Skeletal muscle satellite cell (primary cell): ENCODE measurements at regions not wholly inside any gene's neighbourhood (a gene's known extent, or its start where the extent isn't known, plus 50 kb on each side); places are given as distances from the start of the nearest gene placed in this dataset.

Source experiments
- H3K27me3 ChIP-seq: 2 replicates; pipeline ENCODE4 v1.7.0; 2013; ENCODE audit warnings: low read length; ENCODE audit not compliant: control insufficient read depth, insufficient read depth
- H3K36me3 ChIP-seq: 2 replicates; pipeline ENCODE4 v1.7.0; 2013; ENCODE audit warnings: mild to moderate bottlenecking, control low read depth, low read length; ENCODE audit not compliant: insufficient read depth
- H3K4me1 ChIP-seq: 2 replicates; pipeline ENCODE4 v1.7.0; 2013; ENCODE audit warnings: low read length; ENCODE audit not compliant: control insufficient read depth, insufficient read depth
- H3K4me2 ChIP-seq: 2 replicates; pipeline ENCODE4 v1.7.0; 2013; ENCODE audit warnings: mild to moderate bottlenecking, low read length
- H3K4me3 ChIP-seq: 2 replicates; pipeline ENCODE4 v1.7.0; 2013; ENCODE audit warnings: low read length
- H3K9ac ChIP-seq: 2 replicates; pipeline ENCODE4 v1.7.0; 2013; ENCODE audit warnings: mild to moderate bottlenecking, low read depth, low read length, moderate library complexity
- H3K9me3 ChIP-seq: replicated peaks from 2 replicates; pipeline ENCODE4 v1.7.0; 2013; ENCODE audit warnings: mild to moderate bottlenecking, control low read depth, low read length

- no peak overlapping the region for H3K4me3 ChIP-seq
- no peaks in the 10 kb centered on the region for H3K9me3 ChIP-seq
- no peak overlapping the region for H3K9ac ChIP-seq
- H3K27me3 ChIP-seq = no peaks in the 10 kb centered on the region
- H3K36me3 ChIP-seq = no peaks in the 10 kb centered on the region
- H3K4me1 ChIP-seq = peaks cover 14% of the 10 kb centered on the region
- no peak overlapping the region for H3K4me2 ChIP-seq
Observed at GRCh38 chr20:10853731-10854130, 179.9 kb upstream of the JAG1 start.

- Histone ChIP-seq H3K27me3 (no peaks in the 10 kb centered on the region), H3K9ac (no peak overlapping the region), H3K9me3 (no peaks in the 10 kb centered on the region), H3K4me1 (peaks cover 7% of the 10 kb centered on the region), H3K36me3 (no peaks in the 10 kb centered on the region), H3K4me3 (no peak overlapping the region), H3K4me2 (no peak overlapping the region)
Observed at GRCh38 chr20:10854976-10855375, 181.2 kb upstream of the JAG1 start.

DNA sequence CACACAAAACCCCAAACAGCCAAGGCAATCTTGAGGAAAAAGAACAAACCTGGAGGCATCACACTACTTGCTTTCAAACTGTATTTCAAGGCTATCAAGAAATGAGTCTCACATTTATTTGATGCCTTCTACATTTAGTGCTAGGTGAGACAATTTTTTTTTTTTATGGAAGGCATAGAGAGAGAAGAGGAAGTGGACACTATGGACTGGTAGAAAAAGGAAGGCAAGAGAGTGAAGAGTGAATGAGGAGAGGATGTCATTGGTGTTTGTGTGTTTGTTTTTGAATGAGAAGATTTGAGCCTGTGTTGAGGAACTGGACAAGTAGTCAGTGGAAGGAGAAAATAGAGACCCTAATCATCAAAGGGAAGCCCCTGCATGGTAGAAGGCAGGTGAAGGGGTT, 182.0 kb upstream of the JAG1 start:
- Histone ChIP-seq H3K36me3 (no peaks in the 10 kb centered on the region), H3K4me2 (no peak overlapping the region), H3K4me1 (peaks cover 7% of the 10 kb centered on the region), H3K27me3 (no peaks in the 10 kb centered on the region), H3K9me3 (no peaks in the 10 kb centered on the region), H3K4me3 (no peak overlapping the region), H3K9ac (no peak overlapping the region)

DNA sequence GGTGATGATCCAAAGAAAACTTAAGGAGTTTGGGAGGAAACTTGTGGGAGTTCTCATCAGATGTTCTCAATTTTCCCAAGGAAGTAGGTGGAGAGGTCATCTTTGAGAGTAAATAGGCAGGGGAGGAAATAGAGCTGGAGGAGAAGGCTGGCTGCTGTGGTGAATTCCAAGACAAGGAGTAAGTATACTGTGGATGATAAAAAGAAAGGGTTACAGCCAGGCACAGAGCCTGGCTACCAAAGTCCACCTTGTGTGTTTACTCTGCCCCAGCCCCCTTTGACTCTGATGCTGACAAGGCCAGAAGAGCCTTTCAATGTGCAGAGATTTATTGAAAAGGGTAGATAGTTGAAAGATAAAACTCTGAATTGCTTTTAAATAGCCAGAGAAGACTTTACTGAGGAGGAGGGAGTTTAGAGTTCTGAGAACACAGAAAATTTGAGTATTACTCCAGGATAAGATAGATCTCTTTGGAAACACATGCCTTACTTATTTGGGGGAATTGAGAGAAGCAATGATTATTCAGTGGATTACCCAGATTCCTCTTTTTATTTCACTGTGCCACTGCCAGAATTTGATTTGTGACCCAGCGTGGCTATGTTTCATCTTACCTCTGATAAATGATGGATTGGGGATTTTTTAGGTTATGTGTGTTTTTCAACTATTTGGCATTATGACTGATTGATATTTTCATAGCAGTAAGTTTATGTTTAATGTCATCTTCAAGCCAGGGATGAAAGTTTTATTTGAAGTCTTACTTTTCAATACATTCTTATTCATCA, 182.6 kb upstream of the JAG1 start:
- Histone ChIP-seq H3K4me2 (no peak overlapping the region), H3K36me3 (no peaks in the 10 kb centered on the region), H3K9me3 (no peaks in the 10 kb centered on the region), H3K4me3 (no peak overlapping the region), H3K27me3 (no peaks in the 10 kb centered on the region), H3K4me1 (peaks cover 13% of the 10 kb centered on the region), H3K9ac (no peak overlapping the region)

- peaks cover 19% of the 10 kb centered on the region for H3K4me1 ChIP-seq
- H3K4me2 ChIP-seq = no peak overlapping the region
- no peaks in the 10 kb centered on the region for H3K27me3 ChIP-seq
- H3K9me3 ChIP-seq = no peaks in the 10 kb centered on the region
- no peaks in the 10 kb centered on the region for H3K36me3 ChIP-seq
- no peak overlapping the region for H3K4me3 ChIP-seq
- H3K9ac ChIP-seq = no peak overlapping the region
Observed at GRCh38 chr20:10857352-10858070, 183.7 kb upstream of the JAG1 start.

DNA sequence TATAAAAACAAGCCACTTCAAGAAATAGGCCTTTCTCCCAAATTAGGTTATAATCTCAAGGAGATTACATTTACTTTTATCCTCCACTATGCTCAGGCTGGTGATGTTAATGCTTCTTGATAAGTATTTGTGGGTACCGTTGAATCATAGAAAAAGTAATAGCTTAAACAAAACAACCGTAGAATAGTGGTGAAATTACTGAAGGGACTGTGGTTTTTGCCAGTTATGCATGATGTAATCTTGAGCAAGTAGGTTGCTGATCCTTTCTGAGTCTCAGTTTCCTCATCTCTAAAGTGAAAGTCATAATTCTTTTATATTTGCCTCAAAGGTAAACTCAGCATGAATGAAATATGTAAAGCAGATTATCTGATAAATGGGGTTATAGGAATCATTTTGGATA, 187.3 kb upstream of the JAG1 start:
- Histone ChIP-seq H3K9me3 (no peaks in the 10 kb centered on the region), H3K4me3 (no peak overlapping the region), H3K36me3 (no peaks in the 10 kb centered on the region), H3K9ac (no peak overlapping the region), H3K4me2 (no peak overlapping the region), H3K27me3 (no peaks in the 10 kb centered on the region), H3K4me1 (peaks cover 37% of the 10 kb centered on the region)

DNA sequence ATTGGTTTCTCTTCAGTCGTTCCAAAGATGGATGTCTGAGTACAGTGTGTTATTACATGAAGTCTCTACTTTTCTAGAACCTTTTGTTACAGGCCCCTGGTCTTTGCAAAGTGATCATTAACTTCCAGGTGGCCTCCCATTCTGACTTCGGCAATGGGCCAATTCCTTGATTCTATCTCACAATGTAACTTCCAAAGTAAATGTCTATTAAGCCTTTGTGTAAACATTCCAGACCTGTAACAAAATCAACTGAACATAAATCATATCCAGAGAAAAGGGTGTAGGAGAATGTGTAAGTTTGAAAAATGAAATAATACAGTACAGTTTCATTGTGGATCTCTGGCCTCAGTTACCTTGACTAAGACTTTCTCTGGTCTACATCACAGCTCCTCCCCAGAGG, 187.8 kb upstream of the JAG1 start:
- Histone ChIP-seq H3K9me3 (no peaks in the 10 kb centered on the region), H3K4me1 (peaks cover 37% of the 10 kb centered on the region), H3K4me2 (no peak overlapping the region), H3K9ac (no peak overlapping the region), H3K27me3 (no peaks in the 10 kb centered on the region), H3K36me3 (no peaks in the 10 kb centered on the region), H3K4me3 (no peak overlapping the region)

DNA sequence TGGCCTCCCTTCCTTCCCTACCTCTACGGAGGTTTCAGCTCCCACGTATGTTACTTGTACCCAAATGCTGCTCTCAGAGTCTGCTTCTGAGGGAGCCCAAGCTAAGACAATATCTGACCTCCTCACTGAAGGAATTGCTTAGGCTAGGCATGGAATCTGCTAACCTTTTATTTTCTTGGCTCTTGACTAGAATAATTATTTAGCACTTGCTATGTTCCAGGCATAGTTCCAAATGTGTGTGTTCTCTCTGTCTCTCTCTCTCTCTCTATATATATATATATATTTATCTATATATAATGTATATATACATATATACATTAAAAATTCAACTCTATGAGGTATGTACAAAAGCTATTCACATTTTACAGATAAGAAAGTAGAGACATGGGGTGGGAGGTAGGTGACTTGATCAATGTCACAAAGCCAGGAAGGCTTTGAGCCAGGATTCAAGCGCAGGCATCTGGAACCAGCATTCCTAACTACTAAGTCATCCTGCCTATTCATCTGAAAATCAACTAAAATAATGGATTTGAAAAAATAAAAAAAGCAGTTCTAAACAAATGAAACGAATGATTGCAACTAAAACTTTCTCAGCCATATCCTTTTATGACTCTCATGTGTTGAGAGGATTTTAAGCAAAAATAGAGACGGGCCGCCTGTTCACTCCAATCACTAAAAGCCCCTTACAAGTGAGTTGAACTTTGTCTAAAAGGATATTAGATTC, 189.7 kb upstream of the JAG1 start:
- Histone ChIP-seq H3K4me1 (peaks cover 30% of the 10 kb centered on the region), H3K4me2 (peak overlapping the region; percentile 71), H3K27me3 (no peaks in the 10 kb centered on the region), H3K4me3 (peak overlapping the region; percentile 34), H3K36me3 (no peaks in the 10 kb centered on the region), H3K9ac (peak overlapping the region; percentile 36), H3K9me3 (no peaks in the 10 kb centered on the region)

GRCh38 chr20:10864076-10864672, 190.4 kb upstream of the JAG1 start:
- Histone ChIP-seq H3K36me3 (no peaks in the 10 kb centered on the region), H3K4me1 (peaks cover 30% of the 10 kb centered on the region), H3K4me2 (peak overlapping the region; percentile 71), H3K27me3 (no peaks in the 10 kb centered on the region), H3K9ac (peak overlapping the region; percentile 36), H3K9me3 (no peaks in the 10 kb centered on the region), H3K4me3 (peak overlapping the region; percentile 34)

DNA sequence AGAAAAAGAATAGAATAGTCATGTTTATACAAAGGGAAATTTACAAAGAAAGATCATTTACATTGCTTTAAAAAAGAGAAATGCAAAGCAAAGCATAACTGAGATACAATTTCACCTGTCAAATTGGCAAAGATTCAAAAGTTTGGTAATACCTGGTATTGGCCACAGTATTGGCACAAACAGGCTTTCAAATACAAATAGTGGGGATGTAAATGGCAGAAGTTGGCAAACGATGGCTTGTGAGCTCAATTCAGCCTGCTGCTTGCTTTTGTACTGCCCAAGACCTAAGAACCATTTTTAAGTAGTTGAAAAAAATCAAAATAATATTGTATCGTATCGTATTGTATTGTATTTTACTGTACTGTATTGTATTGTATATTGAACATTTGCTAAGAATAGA, 194.5 kb upstream of the JAG1 start:
- no peaks in the 10 kb centered on the region for H3K36me3 ChIP-seq
- H3K27me3 ChIP-seq = no peaks in the 10 kb centered on the region
- no peak overlapping the region for H3K9ac ChIP-seq
- H3K9me3 ChIP-seq = no peaks in the 10 kb centered on the region
- H3K4me2 ChIP-seq = no peak overlapping the region
- H3K4me1 ChIP-seq = peaks cover 14% of the 10 kb centered on the region
- H3K4me3 ChIP-seq = no peak overlapping the region

GRCh38 chr20:10873026-10873425, 199.2 kb upstream of the JAG1 start:
- Histone ChIP-seq H3K4me2 (no peak overlapping the region), H3K27me3 (no peaks in the 10 kb centered on the region), H3K4me1 (no peaks in the 10 kb centered on the region), H3K9ac (no peak overlapping the region), H3K4me3 (no peak overlapping the region), H3K36me3 (no peaks in the 10 kb centered on the region), H3K9me3 (no peaks in the 10 kb centered on the region)
